Ishikawa (cell line): ENCODE measurements at regions not wholly inside any gene's neighbourhood (a gene's known extent, or its start where the extent isn't known, plus 50 kb on each side); places are given as distances from the start of the nearest gene placed in this dataset.

Experiments
- CEBPB ChIP-seq: IDR thresholded peaks from 2 replicates; pipeline ENCODE4 v1.6.1; 2012
- CREB1 ChIP-seq: IDR thresholded peaks from 2 replicates; pipeline ENCODE4 v1.6.1; 2012; ENCODE audit warnings: low read depth
- EGR1 ChIP-seq: IDR thresholded peaks from 2 replicates; pipeline ENCODE4 v1.6.1; 2012
- EP300 ChIP-seq: IDR thresholded peaks from 2 replicates; pipeline ENCODE4 v1.6.1; 2012; ENCODE audit warnings: borderline replicate concordance
- FOXM1 ChIP-seq: IDR thresholded peaks from 2 replicates; pipeline ENCODE4 v1.6.1; 2012; ENCODE audit warnings: low read depth, borderline replicate concordance
- MAX ChIP-seq: IDR thresholded peaks from 2 replicates; pipeline ENCODE4 v1.6.1; 2012
- NFIC ChIP-seq: IDR thresholded peaks from 2 replicates; pipeline ENCODE4 v1.6.1; 2012
- RAD21 ChIP-seq: IDR thresholded peaks from 2 replicates; pipeline ENCODE4 v1.6.1; 2012; ENCODE audit warnings: low read depth
- TAF1 ChIP-seq: IDR thresholded peaks from 2 replicates; pipeline ENCODE4 v1.6.1; 2012; ENCODE audit warnings: low read depth, mild to moderate bottlenecking
- TCF12 ChIP-seq: IDR thresholded peaks from 2 replicates; pipeline ENCODE4 v1.6.1; 2012; ENCODE audit warnings: low read depth
- TEAD4 ChIP-seq: IDR thresholded peaks from 2 replicates; pipeline ENCODE4 v1.6.1; 2012
- USF1 ChIP-seq: IDR thresholded peaks from 2 replicates; pipeline ENCODE4 v1.6.1; 2012
- YY1 ChIP-seq: IDR thresholded peaks from 2 replicates; pipeline ENCODE4 v1.6.1; 2012; ENCODE audit warnings: low read depth
- ZBTB7A ChIP-seq: IDR thresholded peaks from 2 replicates; pipeline ENCODE4 v1.6.1; 2012; ENCODE audit warnings: low read depth
- TF ChIP-seq, protein P1 (sequence below): IDR thresholded peaks from 2 replicates; pipeline ENCODE4 v1.6.1; 2012; ENCODE audit warnings: low read depth, mild to moderate bottlenecking

- TF ChIP-seq TEAD4 (no peak), ZBTB7A (no peak), FOXM1 (no peak), YY1 (no peak), TCF12 (no peak), EP300 (no peak), CEBPB (no peak), USF1 (no peak)
- TF ChIP-seq, protein P1, sequence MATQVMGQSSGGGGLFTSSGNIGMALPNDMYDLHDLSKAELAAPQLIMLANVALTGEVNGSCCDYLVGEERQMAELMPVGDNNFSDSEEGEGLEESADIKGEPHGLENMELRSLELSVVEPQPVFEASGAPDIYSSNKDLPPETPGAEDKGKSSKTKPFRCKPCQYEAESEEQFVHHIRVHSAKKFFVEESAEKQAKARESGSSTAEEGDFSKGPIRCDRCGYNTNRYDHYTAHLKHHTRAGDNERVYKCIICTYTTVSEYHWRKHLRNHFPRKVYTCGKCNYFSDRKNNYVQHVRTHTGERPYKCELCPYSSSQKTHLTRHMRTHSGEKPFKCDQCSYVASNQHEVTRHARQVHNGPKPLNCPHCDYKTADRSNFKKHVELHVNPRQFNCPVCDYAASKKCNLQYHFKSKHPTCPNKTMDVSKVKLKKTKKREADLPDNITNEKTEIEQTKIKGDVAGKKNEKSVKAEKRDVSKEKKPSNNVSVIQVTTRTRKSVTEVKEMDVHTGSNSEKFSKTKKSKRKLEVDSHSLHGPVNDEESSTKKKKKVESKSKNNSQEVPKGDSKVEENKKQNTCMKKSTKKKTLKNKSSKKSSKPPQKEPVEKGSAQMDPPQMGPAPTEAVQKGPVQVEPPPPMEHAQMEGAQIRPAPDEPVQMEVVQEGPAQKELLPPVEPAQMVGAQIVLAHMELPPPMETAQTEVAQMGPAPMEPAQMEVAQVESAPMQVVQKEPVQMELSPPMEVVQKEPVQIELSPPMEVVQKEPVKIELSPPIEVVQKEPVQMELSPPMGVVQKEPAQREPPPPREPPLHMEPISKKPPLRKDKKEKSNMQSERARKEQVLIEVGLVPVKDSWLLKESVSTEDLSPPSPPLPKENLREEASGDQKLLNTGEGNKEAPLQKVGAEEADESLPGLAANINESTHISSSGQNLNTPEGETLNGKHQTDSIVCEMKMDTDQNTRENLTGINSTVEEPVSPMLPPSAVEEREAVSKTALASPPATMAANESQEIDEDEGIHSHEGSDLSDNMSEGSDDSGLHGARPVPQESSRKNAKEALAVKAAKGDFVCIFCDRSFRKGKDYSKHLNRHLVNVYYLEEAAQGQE, result no peak
These were observed 518.0 kb downstream of the RFPL4B start for GRCh38 chr6:112865131-112865530.

GRCh38 chr6:112874881-112875280 lies 527.8 kb downstream of the RFPL4B start:
- TF ChIP-seq TAF1, result no peak
- TF ChIP-seq CEBPB, result no peak
- no peak for TF ChIP-seq RAD21
- 0 out of 2 replicates have a peak, but pooled peaks have one; percentile 11 for TF ChIP-seq NFIC
- TF ChIP-seq MAX, result no peak
- TF ChIP-seq TEAD4, result 0 out of 2 replicates have a peak, but pooled peaks have one; percentile 19
- TF ChIP-seq EGR1, result no peak

- TF ChIP-seq NFIC, result no peak
- TF ChIP-seq YY1, result no peak
- TF ChIP-seq EP300, result no peak
- no peak for TF ChIP-seq EGR1
- TF ChIP-seq RAD21, result peak; percentile 33
- TF ChIP-seq CREB1, result no peak
- TF ChIP-seq, protein P1, result no peak
- no peak for TF ChIP-seq TCF12
- TF ChIP-seq USF1, result no peak
- TF ChIP-seq FOXM1, result 0 out of 2 replicates have a peak, but pooled peaks have one; percentile 31
- no peak for TF ChIP-seq CEBPB
- TF ChIP-seq TAF1, result no peak
These were observed 530.3 kb downstream of the RFPL4B start for GRCh38 chr6:112877134-112878100.

DNA sequence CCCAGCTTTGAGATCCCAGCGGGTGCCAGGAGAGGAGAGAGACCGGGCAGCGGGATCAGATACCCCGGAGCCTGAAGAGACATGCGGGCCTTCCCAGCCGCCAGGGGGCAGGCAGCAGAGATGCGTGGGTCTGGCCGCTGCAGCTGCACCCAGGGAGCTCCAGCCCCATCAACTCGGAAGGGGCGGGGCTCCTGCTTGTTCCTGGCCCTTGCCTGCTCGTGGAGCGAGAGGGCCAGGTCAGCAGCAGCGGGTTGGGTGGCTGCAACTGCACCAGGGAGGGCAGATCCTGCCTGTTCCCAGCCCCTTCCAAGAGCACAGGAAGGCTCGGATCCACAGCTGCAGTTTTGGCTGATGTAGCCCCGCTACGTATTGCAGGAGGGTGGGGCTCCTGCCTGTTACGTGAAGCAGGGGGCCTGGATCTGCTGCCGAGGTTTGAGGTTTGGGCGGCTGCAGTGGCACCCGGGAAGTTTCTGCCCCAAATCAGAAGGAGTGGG lies 532.8 kb downstream of the RFPL4B start:
- no peak for TF ChIP-seq MAX
- no peak for TF ChIP-seq CREB1
- TF ChIP-seq ZBTB7A, result no peak
- TF ChIP-seq RAD21, result no peak
- TF ChIP-seq EP300, result no peak
- no peak for TF ChIP-seq USF1
- TF ChIP-seq TCF12, result no peak
- TF ChIP-seq, protein P1, result no peak
- TF ChIP-seq TAF1, result no peak
- TF ChIP-seq FOXM1, result no peak
- no peak for TF ChIP-seq TEAD4
- no peak for TF ChIP-seq YY1
- no peak for TF ChIP-seq CEBPB
- no peak for TF ChIP-seq EGR1
- TF ChIP-seq NFIC, result no peak
